NCI-H748 (cell line): ENCODE measurements at regions not wholly inside any gene's neighbourhood (a gene's known extent, or its start where the extent isn't known, plus 50 kb on each side); places are given as distances from the start of the nearest gene placed in this dataset.

Source experiments
- DNase-seq: peaks from one replicate; lab custom pipeline; 2025; ENCODE audit not compliant: unreplicated experiment; lab: John Stamatoyannopoulos, UW

DNA sequence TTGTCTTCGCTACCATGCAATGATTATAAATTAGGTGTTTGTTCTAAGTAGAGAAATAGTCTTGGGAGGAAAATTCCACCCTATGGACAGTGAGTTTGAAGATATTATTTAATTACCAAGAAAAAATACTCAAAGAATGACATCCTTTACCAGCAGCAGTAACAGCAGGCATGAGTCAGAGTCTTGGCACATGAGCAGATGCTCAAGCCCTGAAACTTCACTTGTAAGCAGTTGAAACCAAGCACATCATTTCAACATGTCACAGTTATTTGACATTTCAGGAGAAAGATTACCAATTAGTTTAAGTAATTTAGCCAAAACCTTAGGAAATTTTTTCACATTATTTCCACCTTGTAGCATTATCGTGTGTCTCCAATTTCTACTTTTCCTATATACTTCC is 99.2 kb downstream of the C12orf50 start:
- DNase-seq = no peak

DNA sequence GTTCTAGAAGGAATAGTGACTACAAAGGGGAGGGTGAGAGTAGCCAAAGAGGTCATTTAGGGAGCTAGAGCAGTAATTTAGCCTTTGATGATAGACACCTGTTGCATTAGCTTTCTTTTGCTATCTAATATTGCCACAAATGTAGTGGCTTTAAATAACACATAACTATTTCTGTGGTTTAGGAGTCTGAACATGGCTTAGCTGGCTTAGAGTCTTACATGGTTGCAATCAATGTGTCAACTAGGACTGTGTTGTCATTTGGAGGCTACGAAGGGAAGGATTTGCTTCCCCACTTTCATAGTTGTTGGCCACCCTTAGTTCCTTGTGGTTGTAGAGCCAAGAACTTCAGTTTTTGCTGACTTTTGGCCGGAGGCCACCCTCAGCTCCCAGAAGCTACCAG is 99.9 kb downstream of the C12orf50 start:
- DNase-seq = no peak

DNA sequence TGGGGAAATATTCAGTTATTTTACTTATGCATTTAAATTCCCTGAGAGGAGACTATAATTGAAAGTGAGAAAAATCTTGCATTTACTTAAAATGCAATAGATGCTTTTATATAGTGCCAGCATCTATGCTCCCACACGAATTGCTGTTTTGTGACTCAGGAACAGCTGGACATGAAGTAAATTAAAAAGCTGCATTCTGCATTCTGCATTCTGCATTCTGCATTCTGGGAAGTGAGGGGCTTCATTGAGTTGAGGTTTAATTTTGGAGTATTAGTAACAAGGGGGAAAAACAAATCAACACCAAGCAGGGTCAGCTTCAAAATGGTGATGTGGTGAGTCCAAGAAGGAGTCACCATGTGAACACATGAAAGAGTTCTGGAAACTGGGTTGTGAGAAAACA is 101.2 kb downstream of the C12orf50 start:
- no peak for DNase-seq

DNA sequence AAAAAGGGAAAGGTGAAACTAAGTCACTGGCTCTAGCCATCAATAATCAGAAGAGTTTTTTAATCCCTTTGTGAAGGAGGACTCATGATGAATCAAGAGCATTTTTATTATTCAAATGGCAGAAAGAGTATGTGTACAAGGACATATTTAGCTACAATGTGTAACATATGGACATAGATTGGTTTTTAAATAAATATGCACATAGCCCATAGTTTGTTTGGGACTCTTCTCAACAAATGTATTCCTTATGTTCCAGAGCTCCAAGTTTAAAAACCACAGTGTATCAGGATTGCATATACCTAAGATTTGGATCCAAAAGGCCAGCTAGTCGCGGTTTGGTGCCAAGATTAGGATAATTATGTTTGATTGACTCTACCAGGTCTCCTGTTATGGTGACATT is 104.2 kb downstream of the C12orf50 start:
- DNase-seq = no peak

DNA sequence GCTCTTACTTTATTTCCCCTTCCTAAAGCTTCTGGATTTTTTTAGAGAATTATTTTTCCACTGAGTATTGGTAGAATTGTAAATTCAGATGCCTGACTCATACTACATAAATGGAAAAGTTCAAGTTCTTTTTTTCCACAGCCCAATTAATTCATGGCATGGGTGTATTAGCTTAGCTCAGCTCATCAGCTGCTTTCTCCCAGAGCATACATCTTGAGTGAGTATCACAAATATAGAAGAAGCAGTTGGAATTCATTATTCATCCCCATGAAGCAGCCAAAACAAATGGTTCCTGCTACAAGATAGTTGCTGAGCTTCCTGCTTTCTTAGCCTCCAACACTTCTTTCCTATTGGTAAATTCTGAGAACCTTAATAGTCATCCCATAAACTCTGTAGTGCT is 105.1 kb downstream of the C12orf50 start:
- no peak for DNase-seq

DNA sequence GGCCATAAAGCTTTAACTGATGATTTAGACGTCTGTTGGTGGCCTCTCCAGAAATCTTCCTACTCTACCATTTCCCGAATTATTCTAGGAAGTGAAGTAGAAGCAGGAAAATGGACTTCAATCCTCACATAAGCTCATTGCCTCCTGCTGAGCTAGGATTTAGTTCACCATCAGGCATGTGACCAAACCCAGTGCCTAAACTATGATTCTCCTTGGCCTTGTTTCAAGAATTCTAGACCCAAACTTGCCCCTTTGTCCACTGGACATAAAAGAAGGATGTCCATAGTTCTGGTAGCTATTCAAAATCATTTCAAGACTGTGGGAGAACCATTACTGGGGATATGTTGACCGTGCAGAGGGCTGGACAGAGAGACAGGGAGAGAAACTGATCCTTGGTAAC is 105.8 kb downstream of the C12orf50 start:
- no peak for DNase-seq

DNA sequence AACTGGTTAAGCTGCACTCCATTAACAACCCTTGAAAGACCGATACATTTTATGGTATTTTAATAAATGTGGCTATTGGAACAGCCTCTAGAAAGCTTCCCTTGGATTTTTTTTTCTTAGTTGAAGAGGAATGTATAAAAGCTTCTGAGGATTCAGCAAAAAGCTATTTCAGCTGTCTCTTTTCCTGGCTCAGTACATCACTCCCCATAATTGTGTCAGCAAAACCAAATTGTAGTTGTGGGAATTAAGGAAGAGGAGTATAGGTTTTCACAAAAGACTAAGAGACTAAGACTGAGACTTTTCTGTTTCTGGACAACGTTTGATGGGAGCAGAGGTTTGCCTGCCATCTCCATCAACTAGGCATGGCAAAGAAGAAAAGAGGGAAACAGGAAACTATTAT is 106.5 kb downstream of the C12orf50 start:
- no peak for DNase-seq

DNA sequence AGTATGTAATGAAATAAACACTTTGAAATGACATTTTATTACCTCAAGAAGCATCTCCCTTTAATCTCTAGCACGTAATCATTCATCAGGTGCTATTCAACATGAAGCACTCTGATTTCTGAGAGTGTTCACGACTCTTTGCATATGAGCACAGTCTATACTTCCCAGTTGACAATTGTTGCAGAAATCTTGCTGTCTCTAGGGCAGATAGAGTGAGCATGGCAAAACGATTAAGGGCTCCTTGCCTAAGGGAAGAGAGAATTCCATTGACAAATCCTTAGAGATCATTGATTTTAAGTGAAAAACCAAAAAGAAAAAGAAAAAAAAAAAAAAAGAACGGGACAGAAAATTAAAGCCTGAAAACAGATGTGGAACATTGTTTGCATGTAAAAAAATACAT is 107.6 kb downstream of the C12orf50 start:
- no peak for DNase-seq

DNA sequence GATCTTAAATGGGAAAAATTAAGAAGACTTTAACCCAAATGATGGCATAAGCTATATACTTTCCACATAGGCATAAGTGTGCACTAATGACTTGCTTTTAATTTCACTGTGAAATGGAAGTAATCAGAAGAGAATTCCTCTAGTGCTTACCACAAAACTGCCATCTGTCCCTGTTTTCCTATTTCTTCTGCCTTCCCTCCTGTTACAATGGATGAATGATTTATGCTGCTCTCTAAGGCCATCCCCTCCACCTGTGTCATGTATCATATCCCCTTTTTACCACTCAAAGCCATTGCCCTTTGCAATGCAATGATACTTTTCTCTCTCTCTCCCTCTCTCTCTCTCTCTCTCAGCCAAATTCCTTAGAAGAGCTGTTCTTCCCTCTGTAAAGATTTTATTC is 109.1 kb downstream of the C12orf50 start:
- no peak for DNase-seq

DNA sequence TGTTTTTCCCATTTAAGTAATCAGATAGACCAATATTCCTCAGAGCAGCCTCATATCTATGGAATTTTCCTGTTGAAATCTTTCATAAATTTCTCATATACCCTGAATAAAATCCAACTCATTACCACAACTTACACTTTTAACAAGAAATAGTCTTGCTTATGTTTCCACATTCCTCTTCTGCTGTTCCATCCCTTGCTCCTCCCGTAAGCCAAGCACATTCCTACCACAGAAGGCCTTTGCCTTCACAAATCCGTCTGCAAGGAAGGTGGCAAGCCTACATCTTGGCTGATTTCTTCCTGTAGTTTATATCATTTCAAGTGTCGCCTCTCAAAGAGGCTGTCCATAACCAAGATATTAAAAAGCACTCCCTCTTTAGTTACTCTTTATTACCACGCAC is 127.7 kb downstream of the C12orf50 start:
- no peak for DNase-seq

DNA sequence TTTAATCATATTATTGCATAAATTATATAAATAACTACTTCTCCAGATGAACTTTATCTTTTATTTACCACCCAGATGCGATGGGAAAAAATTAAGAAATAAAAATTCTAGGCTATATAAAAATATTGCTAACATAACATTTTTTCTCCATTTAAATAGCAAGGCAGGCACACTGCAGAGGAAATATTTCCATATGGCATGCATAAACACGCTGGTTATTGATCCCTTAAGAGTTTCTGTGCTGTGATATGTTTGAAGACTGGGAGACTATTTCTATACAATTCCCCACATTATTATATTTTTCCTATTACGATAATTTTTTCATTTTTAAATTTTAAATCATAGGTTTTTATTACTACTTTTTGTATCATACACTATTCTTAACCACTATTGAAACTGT is 131.5 kb downstream of the C12orf50 start:
- DNase-seq = no peak

DNA sequence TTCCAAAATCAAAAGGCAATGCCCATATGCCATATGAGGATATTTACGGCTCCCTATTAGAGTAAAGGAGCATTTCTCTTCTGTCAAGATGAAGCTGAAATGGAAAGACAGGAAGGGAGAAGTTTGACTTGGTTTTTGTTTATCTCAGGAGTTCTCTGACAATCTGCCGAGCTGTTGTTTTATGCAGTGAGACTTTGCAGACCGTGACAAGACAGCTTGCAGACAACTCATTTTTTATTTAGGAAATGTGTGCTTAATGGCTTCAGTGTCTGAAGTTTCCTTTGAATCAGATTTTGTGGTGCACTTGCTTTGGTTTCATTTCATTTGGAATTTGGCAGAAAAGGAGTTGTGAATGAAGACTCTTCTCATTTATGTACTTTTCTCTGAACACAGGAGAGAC is 145.4 kb downstream of the C12orf50 start:
- no peak for DNase-seq

DNA sequence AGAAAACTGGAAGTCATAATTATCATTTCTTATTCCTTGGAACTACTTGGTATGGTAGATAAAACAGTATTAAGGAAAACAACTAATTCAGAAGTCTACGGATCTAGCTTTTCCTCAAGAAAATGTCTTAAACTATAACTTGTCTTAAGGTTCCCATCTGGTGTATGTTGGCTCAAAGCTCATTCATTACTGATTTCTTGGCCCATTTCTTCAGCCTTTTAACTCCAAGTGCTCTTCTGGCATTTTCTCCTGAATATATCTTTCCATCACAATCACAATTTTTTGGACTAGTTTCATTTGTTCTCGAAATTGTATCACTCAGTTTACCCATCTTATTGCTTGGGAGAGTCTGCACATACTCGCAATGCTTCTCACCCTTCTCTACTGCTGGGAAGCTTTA is 150.1 kb downstream of the C12orf50 start:
- DNase-seq = no peak

DNA sequence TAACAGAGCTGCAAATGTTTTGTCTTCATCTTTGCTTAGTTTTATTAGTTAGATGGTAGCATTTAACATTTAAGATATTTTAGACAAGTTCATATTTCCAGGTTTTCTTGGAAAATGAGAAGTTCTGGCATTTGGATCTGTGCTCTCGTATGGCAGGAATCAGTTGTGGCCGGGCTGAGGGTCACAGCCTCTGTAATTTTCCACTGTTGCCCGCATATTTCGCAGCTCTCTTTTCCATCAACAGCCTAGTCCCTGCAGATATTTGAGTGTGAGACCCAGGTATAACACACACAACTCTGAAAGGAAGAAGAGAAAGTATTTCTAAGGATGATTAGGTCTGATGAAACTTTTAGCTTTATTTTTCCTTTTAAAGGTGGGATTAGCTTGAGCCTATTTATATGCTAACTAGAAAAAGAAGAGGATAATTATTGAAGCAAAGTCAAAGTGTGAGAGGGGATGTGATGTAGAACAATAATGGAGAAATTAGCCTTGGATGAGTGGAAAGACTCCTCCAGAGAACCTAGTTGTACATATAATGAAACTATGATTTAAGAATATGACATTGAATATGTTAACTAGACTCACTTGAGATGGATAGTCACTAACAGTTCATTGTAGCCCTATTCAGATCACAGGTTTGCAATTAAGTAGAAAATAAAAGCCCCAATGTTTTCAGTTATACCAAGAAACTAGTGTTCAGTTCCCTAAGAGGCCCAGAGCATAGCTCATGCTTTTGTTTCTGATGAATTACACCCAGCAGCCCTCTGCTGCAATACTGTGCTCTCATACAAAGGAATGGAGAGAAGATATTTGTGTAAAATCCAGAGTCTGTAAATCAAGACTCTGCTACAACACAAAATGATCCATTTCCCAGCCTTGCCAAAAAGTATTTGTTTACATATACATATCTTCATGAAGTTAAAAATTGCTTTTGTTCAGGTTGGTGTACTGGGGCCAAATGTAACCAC is 158.4 kb downstream of the C12orf50 start:
- DNase-seq = no peak

DNA sequence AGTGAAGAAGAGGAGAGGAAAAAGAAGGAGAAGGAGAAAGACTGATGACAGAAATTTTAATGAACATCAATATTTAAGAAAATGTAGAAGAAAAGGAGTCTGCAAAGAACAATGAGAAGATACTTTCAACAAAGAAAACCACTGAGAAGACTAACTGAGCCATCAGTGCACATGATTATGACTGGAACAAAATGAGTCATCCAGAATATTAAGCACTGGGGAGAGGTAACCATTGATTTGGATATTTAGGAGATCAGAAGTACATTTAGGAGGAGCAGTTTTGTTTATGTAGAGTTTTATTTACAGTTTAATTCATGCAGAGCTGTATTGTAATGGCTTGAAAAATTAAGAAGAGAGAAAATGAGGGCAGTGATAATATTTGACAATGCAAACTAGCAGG is 159.1 kb downstream of the C12orf50 start:
- no peak for DNase-seq

DNA sequence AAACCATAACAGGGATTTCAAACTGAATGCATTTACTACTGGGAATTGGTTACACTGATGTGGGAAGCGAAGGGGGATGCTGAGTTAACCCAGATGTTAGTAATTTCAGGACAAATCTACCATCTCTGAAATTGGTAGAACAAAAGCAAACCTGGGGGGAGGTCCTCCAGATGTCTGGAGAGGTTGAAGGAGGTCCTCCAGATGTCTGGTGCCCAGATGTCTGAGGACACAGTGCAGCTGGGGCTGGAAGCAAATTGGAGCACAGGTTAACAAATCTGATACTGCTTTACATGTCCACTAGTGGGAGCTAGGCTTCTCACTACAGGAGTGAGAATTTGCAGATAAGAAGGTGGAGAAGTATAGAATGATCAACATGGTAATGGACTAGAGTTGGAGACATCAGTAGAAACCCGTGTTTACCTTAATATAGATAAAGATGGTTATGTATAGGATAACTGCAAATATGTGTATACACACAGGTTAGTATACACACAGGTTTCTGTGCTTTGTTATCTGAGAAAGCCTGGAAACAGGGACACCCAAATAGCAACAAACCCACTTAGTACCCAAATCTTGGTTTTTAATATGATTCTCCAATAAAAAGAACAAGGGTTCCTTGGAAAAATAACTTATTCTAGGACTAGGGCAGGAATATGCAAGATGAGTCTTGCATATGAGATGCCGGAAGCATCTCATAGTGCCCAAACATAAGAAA is 162.5 kb downstream of the C12orf50 start:
- DNase-seq = peak; percentile 50

DNA sequence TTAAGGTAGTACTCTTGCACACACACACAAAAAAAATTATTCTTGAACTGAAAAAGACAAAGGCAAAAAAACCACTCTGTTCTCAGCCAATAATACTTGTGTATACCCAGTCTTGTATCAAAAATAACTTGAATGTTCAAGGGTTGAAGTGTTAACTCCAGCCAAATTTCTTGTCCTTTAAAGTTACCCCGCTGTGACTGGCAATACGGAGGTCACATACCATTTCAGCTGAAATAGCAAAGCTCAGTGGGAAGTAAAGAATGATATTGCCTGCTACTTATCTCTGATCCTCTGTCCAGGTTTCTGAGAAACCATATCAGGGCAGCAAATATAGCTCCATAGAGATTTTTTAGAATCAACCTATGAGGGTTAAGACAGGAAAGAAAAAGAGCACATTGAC is 167.4 kb downstream of the C12orf50 start:
- DNase-seq = no peak

DNA sequence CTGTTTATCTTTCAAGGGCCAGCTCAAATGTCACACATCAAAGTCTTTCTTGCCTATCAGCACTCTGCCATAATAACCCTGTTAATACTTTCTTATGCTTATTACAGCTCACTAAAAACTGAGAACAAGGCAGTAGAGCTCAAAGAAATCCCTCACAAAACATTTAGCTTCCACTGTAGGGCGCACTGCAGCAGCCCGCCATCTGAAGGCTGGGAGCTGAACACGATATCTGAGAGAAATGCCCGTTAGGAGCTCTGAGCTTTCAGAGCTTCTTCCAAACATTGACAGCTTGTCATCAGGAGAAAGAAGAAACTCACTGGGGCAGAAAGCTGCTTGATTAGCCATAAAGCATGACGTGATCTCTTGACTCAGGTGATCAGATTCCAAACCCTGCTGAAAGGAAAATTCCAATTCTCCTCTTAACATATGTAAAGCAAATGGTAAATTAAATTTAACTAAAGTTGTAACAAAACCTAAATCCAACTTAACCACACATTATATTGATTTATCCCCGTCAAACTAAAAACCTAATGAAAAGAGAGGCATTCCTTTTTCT is 175.7 kb downstream of the C12orf50 start:
- no peak for DNase-seq

DNA sequence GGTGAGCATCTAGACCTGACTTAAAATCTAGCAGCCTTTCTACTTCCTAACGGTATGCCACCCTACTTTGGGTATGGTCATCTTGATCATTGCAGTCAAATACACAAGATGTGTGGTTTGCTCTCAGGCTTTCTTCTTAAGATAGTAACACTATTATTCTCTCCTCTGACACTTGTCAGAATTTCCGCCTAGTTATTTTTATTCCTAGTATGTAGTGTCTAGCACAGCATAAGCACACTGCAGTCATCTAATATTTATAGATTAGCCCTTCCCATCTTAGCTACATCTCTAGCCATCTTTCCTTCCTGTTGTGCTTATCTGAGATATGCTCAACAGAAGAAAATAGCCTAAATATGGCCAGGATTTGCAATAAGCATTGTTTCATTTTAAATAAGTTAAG is 180.1 kb downstream of the C12orf50 start:
- DNase-seq = no peak

DNA sequence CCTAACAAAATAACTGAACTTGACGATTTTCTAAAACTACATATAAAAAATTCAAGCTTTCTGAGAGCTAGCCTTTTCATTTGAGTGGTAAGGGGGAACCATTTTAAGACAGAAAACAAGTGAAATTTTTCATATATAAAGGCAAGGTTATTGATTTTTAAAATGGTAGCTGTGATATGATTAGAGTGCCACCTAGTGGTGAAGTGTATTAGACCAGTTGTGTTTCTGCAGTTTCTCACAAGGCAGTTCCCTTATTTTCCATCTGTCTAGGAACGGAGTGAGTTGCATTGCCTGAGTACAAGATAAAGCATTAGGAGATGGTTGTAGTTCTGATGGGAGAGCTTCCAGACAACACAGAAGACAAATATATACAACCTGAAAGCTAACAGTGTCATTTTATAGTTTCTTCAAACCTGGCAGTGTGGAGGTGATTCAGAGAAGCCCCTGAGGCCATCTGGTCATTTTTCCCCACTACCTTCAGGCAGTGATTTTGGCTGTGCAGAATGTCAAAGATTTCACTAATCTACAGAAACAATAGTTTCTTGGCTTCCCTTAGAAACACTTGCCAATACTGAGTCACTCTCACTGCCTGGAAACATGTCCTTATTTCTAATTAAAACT is 180.8 kb downstream of the C12orf50 start:
- DNase-seq = peak; percentile 68

DNA sequence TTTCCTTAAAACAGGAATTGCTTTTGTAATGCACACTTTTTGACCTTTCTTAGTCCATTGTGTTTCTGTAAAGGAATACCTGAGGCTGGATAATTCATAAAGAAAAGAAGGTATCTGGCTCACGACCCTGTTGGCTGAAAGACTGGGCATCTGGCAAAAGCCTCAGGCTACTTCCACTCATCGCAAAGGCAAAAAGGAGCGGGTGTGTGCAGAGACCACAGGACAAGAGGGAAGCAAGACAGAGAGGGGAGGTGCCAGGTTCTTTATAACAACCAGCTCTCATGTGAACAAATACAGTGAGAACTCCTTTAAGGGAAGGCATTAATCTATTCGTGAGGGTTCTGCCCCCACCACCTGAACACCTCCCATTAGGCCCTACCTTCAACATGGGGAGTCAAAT is 182.1 kb downstream of the C12orf50 start:
- DNase-seq = peak; percentile 51

DNA sequence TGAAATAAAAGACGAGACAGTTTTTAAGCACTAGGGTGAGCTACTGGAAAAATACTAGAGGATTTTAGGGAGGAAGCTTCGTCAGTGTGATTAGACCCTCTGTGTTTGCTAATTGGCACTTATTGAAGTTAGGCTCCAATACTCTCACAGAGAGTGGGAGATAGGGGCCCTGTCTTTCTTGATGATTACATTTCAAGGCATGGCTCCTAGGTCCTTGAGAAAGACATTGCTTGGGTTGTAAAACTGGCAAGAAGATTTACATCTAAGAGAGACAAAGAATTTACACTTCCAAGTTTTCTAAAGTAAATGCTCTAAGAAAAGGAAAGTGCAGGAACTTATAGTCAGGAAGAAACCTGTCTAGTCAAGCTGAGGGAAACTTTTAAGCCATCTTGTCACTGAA is 183.2 kb downstream of the C12orf50 start:
- DNase-seq = no peak
